BE2C (cell line): ENCODE measurements at regions not wholly inside any gene's neighbourhood (a gene's known extent, or its start where the extent isn't known, plus 50 kb on each side); places are given as distances from the start of the nearest gene placed in this dataset.
A peak's percentile ranks its signal among the peaks of the same experiment; 100 is the strongest.

Experiments
- DNase-seq: peaks from one replicate; pipeline ENCODE4 v3.0.0-alpha.2; 2020
- H3K27me3 ChIP-seq: fragments of 250-450 bp; sonication (Bioruptor Pico); 2 replicates; pipeline ENCODE4 v1.5.1; 2020; ENCODE audit warnings: mild to moderate bottlenecking
- H3K36me3 ChIP-seq: fragments of 250-450 bp; sonication (Bioruptor Pico); 2 replicates; pipeline ENCODE4 v1.5.1; 2020; ENCODE audit warnings: mild to moderate bottlenecking
- H3K4me1 ChIP-seq: fragments of 250-450 bp; sonication (Bioruptor Pico); 2 replicates; pipeline ENCODE4 v1.5.1; 2020
- H3K4me3 ChIP-seq: 2 replicates; pipeline ENCODE4 v1.5.1; 2011; ENCODE audit warnings: low read depth, low read length
- H3K9me3 ChIP-seq: fragments of 250-450 bp; sonication (Bioruptor Pico); 2 replicates; pipeline ENCODE4 v1.5.1; 2020
- CTCF ChIP-seq: IDR thresholded peaks from 2 replicates; pipeline ENCODE4 v1.5.1; 2012; ENCODE audit warnings: mild to moderate bottlenecking, low read depth, low read length

DNA sequence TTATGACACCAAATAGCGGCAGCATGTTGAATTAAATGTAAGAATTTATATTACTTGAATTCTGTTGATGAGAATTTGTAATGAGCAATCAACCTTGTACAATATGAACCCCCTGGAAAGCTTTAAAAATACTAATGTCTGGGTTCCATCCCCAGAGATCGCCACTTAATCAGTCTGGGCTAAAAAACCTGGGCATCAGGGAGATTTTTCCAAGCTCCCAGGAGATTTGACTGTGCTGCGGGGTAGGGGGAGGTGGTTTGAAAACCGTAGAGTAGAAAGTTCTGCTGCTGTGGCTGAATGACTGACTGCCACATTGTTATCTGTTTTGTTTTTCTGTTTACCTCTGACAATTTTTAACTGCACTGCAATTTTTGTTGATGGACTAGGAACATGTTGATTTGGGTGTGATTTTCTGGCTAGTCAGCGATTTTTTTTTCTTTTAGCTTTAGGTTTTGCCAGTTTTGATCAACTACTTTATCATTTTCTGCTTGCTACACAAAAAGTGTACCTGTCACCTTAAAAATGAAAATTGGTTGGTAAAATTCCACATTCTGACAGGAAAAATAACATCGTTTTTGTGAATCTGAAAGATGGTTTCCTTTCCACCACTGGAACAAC, 79.3 kb downstream of the PCTP start:
- DNase-seq: peak; percentile 19
- Histone ChIP-seq H3K4me3 (peak overlapping the region; percentile 15; the same call in 1 of the 2 replicates), H3K9me3 (no peaks in the 10 kb centered on the region), H3K4me1 (peaks cover 6% of the 10 kb centered on the region; the same call in 1 of the 2 replicates), H3K27me3 (no peaks in the 10 kb centered on the region), H3K36me3 (no peaks in the 10 kb centered on the region)
- TF ChIP-seq CTCF: no peak

DNA sequence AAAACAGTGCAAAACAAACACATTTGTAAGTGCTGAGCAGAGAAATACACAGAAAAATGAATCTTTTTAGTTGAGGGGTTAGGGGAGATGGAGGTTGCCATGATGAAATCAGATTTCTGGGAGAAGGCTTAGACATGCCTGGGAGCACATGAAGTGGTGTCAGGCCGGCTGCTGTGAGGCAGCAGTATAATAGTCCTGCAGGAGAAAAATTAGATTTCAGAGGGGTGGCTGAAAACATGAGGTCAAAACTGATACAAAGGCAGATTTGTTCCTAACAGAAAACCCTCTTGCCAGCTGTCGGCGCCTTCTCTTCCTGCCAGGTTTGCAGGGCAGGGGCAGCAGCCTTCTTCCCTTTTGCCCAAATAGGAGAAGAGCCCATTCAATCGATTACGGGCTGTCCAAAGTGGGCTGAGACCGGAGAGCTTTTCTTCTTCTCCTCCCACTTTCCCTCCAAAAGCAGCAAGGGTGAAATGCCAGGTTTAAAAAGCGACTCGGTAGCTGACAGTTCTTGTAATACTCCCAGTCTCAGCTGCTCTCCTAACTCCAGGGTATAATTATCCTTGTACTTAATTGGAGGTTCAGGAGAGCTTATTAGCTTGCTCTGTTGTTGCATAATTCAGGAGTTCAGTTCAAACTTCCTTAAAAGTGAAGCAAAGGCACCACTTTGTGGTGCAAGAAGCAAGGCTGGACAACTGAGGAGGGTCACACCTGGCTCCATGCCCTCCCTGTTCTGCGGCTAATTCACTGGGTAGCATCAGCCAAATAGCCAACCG, 80.0 kb downstream of the PCTP start:
- peak; percentile 27 for DNase-seq
- Histone ChIP-seq H3K27me3 (no peaks in the 10 kb centered on the region), H3K4me3 (peak overlapping the region; percentile 15; the same call in 1 of the 2 replicates), H3K4me1 (peaks cover 6% of the 10 kb centered on the region; the same call in 1 of the 2 replicates), H3K36me3 (no peaks in the 10 kb centered on the region), H3K9me3 (no peaks in the 10 kb centered on the region)
- TF ChIP-seq CTCF: no peak

- H3K9me3 ChIP-seq: no peaks in the 10 kb centered on the region
- H3K4me1 ChIP-seq: peaks cover 6% of the 10 kb centered on the region; the same call in 1 of the 2 replicates
- TF ChIP-seq CTCF: no peak
- DNase-seq: no peak
- H3K4me3 ChIP-seq: no peak overlapping the region
- no peaks in the 10 kb centered on the region for H3K36me3 ChIP-seq
- H3K27me3 ChIP-seq: no peaks in the 10 kb centered on the region
Measured at GRCh38 chr17:55833306-55833705, 82.5 kb downstream of the PCTP start.

GRCh38 chr17:55842405-55843158, 91.7 kb downstream of the PCTP start:
- H3K9me3 ChIP-seq: no peaks in the 10 kb centered on the region
- H3K36me3 ChIP-seq: no peaks in the 10 kb centered on the region
- no peak overlapping the region for H3K4me3 ChIP-seq
- no peak for DNase-seq
- H3K27me3 ChIP-seq: peaks cover 12% of the 10 kb centered on the region
- TF ChIP-seq CTCF: no peak
- no peaks in the 10 kb centered on the region for H3K4me1 ChIP-seq

DNA sequence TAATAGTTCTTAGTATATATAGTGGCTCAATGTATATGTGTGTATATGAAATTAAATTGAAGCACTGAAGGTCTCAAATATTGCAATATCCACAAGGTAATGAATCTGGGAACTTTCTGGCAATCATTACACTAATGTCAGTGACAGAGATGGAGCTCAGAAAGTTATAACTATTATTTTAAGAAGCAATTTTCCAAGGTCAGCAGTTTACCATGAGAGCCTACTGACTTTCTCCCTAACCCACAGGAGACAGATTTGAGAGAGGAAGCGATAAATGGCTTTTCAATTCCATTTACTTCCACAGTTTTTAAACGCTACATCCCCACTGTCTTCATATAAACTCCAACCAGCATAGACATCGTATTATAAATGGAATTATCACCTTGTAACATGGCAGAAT, 92.9 kb downstream of the PCTP start:
- H3K4me3 ChIP-seq: no peak overlapping the region
- no peak for DNase-seq
- no peak for TF ChIP-seq CTCF
- no peaks in the 10 kb centered on the region for H3K4me1 ChIP-seq
- no peaks in the 10 kb centered on the region for H3K9me3 ChIP-seq
- H3K36me3 ChIP-seq: no peaks in the 10 kb centered on the region
- H3K27me3 ChIP-seq: peaks cover 12% of the 10 kb centered on the region
